ENCODE measurements at regions not wholly inside any gene's neighbourhood (a gene's known extent, or its start where the extent isn't known, plus 50 kb on each side); places are given as distances from the start of the nearest gene placed in this dataset.

DNA sequence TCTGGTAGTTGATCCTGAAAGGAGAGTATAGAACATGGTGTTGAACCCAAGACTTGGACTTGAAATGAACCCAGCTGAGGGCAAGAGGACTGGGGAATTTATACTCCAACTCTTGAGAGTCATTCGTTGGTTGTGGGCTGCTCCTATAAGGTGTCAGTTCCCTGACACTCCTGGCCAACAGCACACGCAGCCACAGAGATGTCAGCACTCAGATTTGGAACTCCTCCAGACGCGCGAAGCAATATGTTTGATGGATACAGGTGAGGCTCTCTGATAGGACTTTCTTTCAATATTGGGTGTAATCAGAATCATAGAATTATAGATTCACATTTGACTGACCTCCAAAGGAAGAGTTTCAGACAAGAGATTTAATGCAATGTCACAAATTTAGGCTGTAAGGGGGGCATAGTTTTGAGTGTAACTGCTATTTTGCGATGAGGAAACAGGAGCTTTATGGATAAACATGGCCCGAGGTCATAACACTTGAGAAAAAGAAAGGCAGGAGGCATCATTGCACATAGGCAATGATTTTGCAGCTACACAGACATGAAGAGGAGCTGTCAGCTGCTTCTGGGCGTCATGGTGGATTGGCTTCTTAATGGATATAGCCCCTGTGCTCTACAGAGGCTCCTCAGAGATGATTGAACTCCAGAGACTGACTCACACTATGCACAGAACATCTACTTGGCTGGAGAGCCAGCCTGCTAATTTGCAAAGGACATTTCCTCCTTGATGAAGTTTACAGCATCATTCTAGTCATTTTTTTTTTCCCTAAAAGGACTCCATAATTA lies 569.2 kb upstream of the RGMA start:
- H3K27me3 ChIP-seq (replicated peaks in 1 of 2; ENCODE audit: control insufficient read depth in 2 of 2, extremely low read depth in 1 of 2, insufficient read depth in 2 of 2, low read length in 1 of 2) = no peaks in the 10 kb centered on the region
- H3K27ac ChIP-seq (ENCODE audit: low read length) = no peak overlapping the region
- WGBS (ENCODE audit: insufficient coverage) = 68% methylated on average over 4 of the region's 8 CpGs
- Mint-ChIP-seq H3K36me3 (no peaks in the 10 kb centered on the region), H3K4me3 (no peak overlapping the region), H3K9me3 (no peaks in the 10 kb centered on the region), H3K4me1 (no peaks in the 10 kb centered on the region), H3K27ac (no peak overlapping the region), H3K27me3 (peaks cover 0 to 10% of the 10 kb centered on the region in 2 donors)
- CTCF ChIA-PET = no interaction called here
- no peak for ATAC-seq (replicated peaks in 1 of 4)
- H3K4me3 ChIP-seq (ENCODE audit: control insufficient read depth in 1 of 2, extremely low read depth in 1 of 2, low read length in 1 of 2) = no peak overlapping the region
- POLR2A ChIA-PET = no interaction called here
- H3K4me1 ChIP-seq (ENCODE audit: control insufficient read depth in 1 of 2, extremely low read depth in 1 of 2, insufficient read depth in 2 of 2, low read length in 2 of 2) = no peaks in the 10 kb centered on the region
- H3K36me3 ChIP-seq (ENCODE audit: control insufficient read depth in 2 of 2, extremely low read depth in 1 of 2, insufficient read depth in 1 of 2, low read length in 1 of 2) = no peaks in the 10 kb centered on the region
- no peak for DNase-seq
- H3K9me3 ChIP-seq = no peaks in the 10 kb centered on the region

DNA sequence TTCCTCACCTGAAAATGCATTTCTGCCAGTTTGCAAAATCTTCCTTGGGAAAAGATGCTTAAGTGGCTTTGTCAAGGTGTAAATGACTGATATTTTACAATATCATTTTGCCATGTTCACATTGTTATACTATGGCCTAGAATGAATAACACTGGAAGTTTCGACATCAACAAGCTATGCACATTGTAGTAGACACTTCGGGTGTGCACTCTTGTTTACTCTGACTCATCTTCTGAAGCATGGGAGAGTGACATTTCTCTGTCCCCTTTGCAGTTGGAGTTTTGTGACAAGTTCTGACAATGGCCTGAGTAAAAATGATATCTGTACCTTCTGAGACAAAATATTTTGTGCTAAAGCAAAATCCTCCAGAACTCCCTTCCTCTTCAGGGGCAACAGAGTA lies 567.0 kb upstream of the RGMA start:
- Histone ChIP-seq H3K9me3 (no peaks in the 10 kb centered on the region), H3K27ac (ENCODE audit: low read length) (no peak overlapping the region), H3K36me3 (ENCODE audit: control insufficient read depth in 2 of 2, extremely low read depth in 1 of 2, insufficient read depth in 1 of 2, low read length in 1 of 2) (no peaks in the 10 kb centered on the region), H3K4me1 (ENCODE audit: control insufficient read depth in 1 of 2, extremely low read depth in 1 of 2, insufficient read depth in 2 of 2, low read length in 2 of 2) (no peaks in the 10 kb centered on the region), H3K4me3 (ENCODE audit: control insufficient read depth in 1 of 2, extremely low read depth in 1 of 2, low read length in 1 of 2) (no peak overlapping the region), H3K27me3 (replicated peaks in 1 of 2; ENCODE audit: control insufficient read depth in 2 of 2, extremely low read depth in 1 of 2, insufficient read depth in 2 of 2, low read length in 1 of 2) (no peaks in the 10 kb centered on the region)
- ChIA-PET CTCF (no interaction called here), POLR2A (no interaction called here)
- H3K9me3 Mint-ChIP-seq = no peaks in the 10 kb centered on the region
- H3K27me3 Mint-ChIP-seq = peaks cover 3 to 10% of the 10 kb centered on the region in 2 donors
- H3K4me1 Mint-ChIP-seq = no peaks in the 10 kb centered on the region
- no peak for ATAC-seq (replicated peaks in 1 of 4)
- no peaks in the 10 kb centered on the region for H3K36me3 Mint-ChIP-seq
- H3K27ac Mint-ChIP-seq = no peak overlapping the region
- no peak for DNase-seq
- no peak overlapping the region for H3K4me3 Mint-ChIP-seq
- WGBS (ENCODE audit: insufficient coverage) = 83% methylated on average over 2 of the region's 2 CpGs

DNA sequence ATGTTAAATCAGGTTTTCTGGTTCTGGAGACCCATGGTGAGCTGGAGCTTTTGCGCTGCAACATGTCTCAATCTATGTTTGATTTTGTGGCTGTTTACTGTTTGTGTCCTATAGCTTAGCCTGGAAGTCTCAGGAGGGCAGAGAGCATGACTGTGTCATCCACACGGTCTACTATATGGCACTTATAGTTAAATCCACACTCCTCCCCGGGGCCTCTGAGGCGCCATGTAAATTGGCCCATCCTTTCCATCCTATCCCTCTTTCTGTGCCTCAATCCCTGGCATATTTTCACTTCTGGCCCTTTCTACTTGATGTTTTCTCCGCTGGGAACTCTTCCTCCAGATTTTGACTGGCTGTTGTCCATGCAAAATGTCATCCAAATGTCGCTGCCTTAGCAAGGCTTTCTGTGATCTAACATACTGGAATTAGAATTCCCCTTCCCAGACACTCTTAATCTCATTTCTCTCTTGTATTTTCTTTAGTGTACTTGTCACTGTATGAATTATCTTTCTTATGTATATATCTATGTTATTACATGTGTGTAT lies 560.8 kb upstream of the RGMA start:
- H3K27ac ChIP-seq (ENCODE audit: low read length) = no peak overlapping the region
- peaks cover 0 to 3% of the 10 kb centered on the region in 2 donors for H3K27me3 Mint-ChIP-seq
- H3K4me3 Mint-ChIP-seq = no peak overlapping the region
- H3K36me3 ChIP-seq (ENCODE audit: control insufficient read depth in 2 of 2, extremely low read depth in 1 of 2, insufficient read depth in 1 of 2, low read length in 1 of 2) = no peaks in the 10 kb centered on the region
- no peaks in the 10 kb centered on the region for H3K4me1 Mint-ChIP-seq
- H3K9me3 Mint-ChIP-seq = no peaks in the 10 kb centered on the region
- 83% methylated on average over 3 of the region's 6 CpGs for WGBS (ENCODE audit: insufficient coverage)
- no peaks in the 10 kb centered on the region for H3K9me3 ChIP-seq
- DNase-seq (no peak), ATAC-seq (replicated peaks in 1 of 4) (no peak)
- no peak overlapping the region for H3K27ac Mint-ChIP-seq
- H3K27me3 ChIP-seq (replicated peaks in 1 of 2; ENCODE audit: control insufficient read depth in 2 of 2, extremely low read depth in 1 of 2, insufficient read depth in 2 of 2, low read length in 1 of 2) = no peaks in the 10 kb centered on the region
- POLR2A ChIA-PET = no interaction called here
- CTCF ChIA-PET = no interaction called here
- H3K4me3 ChIP-seq (ENCODE audit: control insufficient read depth in 1 of 2, extremely low read depth in 1 of 2, low read length in 1 of 2) = no peak overlapping the region
- no peaks in the 10 kb centered on the region for H3K36me3 Mint-ChIP-seq
- H3K4me1 ChIP-seq (ENCODE audit: control insufficient read depth in 1 of 2, extremely low read depth in 1 of 2, insufficient read depth in 2 of 2, low read length in 2 of 2) = no peaks in the 10 kb centered on the region

DNA sequence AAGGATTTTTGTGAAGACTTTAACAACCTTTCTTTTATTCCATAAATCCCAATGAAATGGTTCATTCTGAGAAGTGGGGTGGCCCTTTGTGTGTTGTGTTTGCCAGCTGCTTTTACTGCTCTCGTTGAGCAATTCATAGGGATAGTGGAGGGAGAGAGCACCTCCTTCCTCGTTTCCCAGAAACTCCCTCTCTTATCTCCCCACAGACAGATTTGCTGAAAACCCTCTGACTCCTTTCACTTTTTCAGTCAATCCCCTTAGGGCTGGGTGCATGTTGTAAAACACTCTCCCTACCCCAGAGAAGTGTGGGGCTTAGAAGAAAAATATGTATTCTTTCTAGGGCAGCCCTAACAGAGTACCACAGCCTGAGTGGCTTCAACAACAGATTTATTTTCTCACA lies 557.2 kb upstream of the RGMA start:
- WGBS (ENCODE audit: insufficient coverage) = no CpG with 5 or more reads among the region's 2 CpGs
- H3K36me3 ChIP-seq (ENCODE audit: control insufficient read depth in 2 of 2, extremely low read depth in 1 of 2, insufficient read depth in 1 of 2, low read length in 1 of 2) = no peaks in the 10 kb centered on the region
- ATAC-seq (replicated peaks in 1 of 4) (no peak), DNase-seq (no peak)
- H3K27me3 ChIP-seq (replicated peaks in 1 of 2; ENCODE audit: control insufficient read depth in 2 of 2, extremely low read depth in 1 of 2, insufficient read depth in 2 of 2, low read length in 1 of 2) = no peaks in the 10 kb centered on the region
- H3K9me3 ChIP-seq = no peaks in the 10 kb centered on the region
- Mint-ChIP-seq H3K27ac (no peak overlapping the region), H3K4me3 (no peak overlapping the region), H3K4me1 (no peaks in the 10 kb centered on the region), H3K27me3 (peaks cover 0 to 1% of the 10 kb centered on the region in 2 donors), H3K36me3 (no peaks in the 10 kb centered on the region), H3K9me3 (no peaks in the 10 kb centered on the region)
- H3K4me1 ChIP-seq (ENCODE audit: control insufficient read depth in 1 of 2, extremely low read depth in 1 of 2, insufficient read depth in 2 of 2, low read length in 2 of 2) = no peaks in the 10 kb centered on the region
- H3K4me3 ChIP-seq (ENCODE audit: control insufficient read depth in 1 of 2, extremely low read depth in 1 of 2, low read length in 1 of 2) = no peak overlapping the region
- POLR2A ChIA-PET = no interaction called here
- H3K27ac ChIP-seq (ENCODE audit: low read length) = no peak overlapping the region
- CTCF ChIA-PET = no interaction called here

DNA sequence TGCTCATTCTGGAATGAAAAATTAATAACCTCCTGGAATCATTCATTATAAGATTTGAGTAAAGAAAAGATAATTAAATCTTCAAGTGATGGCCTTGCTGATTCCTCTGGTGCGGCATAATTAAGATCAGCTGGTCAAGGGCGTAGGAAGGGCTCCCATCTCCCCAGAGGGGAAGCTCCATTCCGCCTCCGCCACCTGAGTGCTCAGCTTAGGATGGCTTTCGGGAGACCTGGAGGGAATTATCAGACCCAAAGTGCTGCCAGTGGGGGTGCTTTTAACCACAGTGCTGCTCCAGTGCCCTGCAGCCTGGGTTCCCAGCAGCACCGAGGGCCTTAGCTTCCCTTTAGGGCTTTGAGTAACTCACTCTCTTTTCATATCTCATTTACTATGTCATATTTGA lies 556.6 kb upstream of the RGMA start:
- ChIA-PET POLR2A (no interaction called here), CTCF (no interaction called here)
- H3K36me3 ChIP-seq (ENCODE audit: control insufficient read depth in 2 of 2, extremely low read depth in 1 of 2, insufficient read depth in 1 of 2, low read length in 1 of 2) = no peaks in the 10 kb centered on the region
- H3K4me1 ChIP-seq (ENCODE audit: control insufficient read depth in 1 of 2, extremely low read depth in 1 of 2, insufficient read depth in 2 of 2, low read length in 2 of 2) = no peaks in the 10 kb centered on the region
- H3K27me3 ChIP-seq (replicated peaks in 1 of 2; ENCODE audit: control insufficient read depth in 2 of 2, extremely low read depth in 1 of 2, insufficient read depth in 2 of 2, low read length in 1 of 2) = no peaks in the 10 kb centered on the region
- no peak for ATAC-seq (replicated peaks in 1 of 4)
- no peak overlapping the region for H3K4me3 ChIP-seq (ENCODE audit: control insufficient read depth in 1 of 2, extremely low read depth in 1 of 2, low read length in 1 of 2)
- H3K27me3 Mint-ChIP-seq = peaks cover 0 to 4% of the 10 kb centered on the region in 2 donors
- WGBS (ENCODE audit: insufficient coverage) = 90% methylated on average over 4 of the region's 6 CpGs
- no peak overlapping the region for H3K4me3 Mint-ChIP-seq
- H3K9me3 ChIP-seq = no peaks in the 10 kb centered on the region
- H3K36me3 Mint-ChIP-seq = no peaks in the 10 kb centered on the region
- no peak for DNase-seq
- H3K27ac Mint-ChIP-seq = no peak overlapping the region
- no peaks in the 10 kb centered on the region for H3K4me1 Mint-ChIP-seq
- no peak overlapping the region for H3K27ac ChIP-seq (ENCODE audit: low read length)
- no peaks in the 10 kb centered on the region for H3K9me3 Mint-ChIP-seq

DNA sequence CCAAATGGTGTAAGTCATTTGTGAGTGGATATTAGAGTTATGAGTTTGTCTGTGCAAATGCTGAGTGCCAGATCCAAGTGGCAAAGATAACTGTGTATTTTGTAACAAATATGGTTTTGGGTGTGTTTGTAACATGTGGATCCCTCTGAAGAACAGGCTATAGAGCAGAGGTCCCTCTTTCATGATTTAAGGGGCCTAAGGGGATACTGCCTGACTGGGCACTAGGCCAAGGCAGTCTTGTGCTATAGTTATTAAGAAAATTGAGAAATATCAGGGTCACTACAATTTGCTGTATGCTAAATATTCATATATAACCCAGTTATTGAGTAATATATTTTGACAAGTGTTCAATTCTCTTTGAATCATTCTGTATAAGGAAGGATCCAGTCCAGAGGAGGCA lies 555.6 kb upstream of the RGMA start:
- ChIA-PET POLR2A (no interaction called here), CTCF (no interaction called here)
- Histone ChIP-seq H3K36me3 (ENCODE audit: control insufficient read depth in 2 of 2, extremely low read depth in 1 of 2, insufficient read depth in 1 of 2, low read length in 1 of 2) (no peaks in the 10 kb centered on the region), H3K4me1 (ENCODE audit: control insufficient read depth in 1 of 2, extremely low read depth in 1 of 2, insufficient read depth in 2 of 2, low read length in 2 of 2) (no peaks in the 10 kb centered on the region), H3K9me3 (no peaks in the 10 kb centered on the region), H3K4me3 (ENCODE audit: control insufficient read depth in 1 of 2, extremely low read depth in 1 of 2, low read length in 1 of 2) (no peak overlapping the region), H3K27me3 (replicated peaks in 1 of 2; ENCODE audit: control insufficient read depth in 2 of 2, extremely low read depth in 1 of 2, insufficient read depth in 2 of 2, low read length in 1 of 2) (no peaks in the 10 kb centered on the region), H3K27ac (ENCODE audit: low read length) (no peak overlapping the region)
- no peak overlapping the region for H3K4me3 Mint-ChIP-seq
- H3K27me3 Mint-ChIP-seq = peaks cover 4% of the 10 kb centered on the region in 2 donors
- no peak overlapping the region for H3K27ac Mint-ChIP-seq
- H3K4me1 Mint-ChIP-seq = no peaks in the 10 kb centered on the region
- no peaks in the 10 kb centered on the region for H3K36me3 Mint-ChIP-seq
- ATAC-seq (replicated peaks in 1 of 4) (no peak), DNase-seq (no peak)
- H3K9me3 Mint-ChIP-seq = no peaks in the 10 kb centered on the region

Data from T-cell (primary cell).